ENCODE measurements at regions not wholly inside any gene's neighbourhood (a gene's known extent, or its start where the extent isn't known, plus 50 kb on each side); places are given as distances from the start of the nearest gene placed in this dataset.
"Not testable (repeated sequence)": the region's sequence is repeated elsewhere in the genome, so short reads cannot be mapped to it uniquely, and the experiment has no call there.

DNA sequence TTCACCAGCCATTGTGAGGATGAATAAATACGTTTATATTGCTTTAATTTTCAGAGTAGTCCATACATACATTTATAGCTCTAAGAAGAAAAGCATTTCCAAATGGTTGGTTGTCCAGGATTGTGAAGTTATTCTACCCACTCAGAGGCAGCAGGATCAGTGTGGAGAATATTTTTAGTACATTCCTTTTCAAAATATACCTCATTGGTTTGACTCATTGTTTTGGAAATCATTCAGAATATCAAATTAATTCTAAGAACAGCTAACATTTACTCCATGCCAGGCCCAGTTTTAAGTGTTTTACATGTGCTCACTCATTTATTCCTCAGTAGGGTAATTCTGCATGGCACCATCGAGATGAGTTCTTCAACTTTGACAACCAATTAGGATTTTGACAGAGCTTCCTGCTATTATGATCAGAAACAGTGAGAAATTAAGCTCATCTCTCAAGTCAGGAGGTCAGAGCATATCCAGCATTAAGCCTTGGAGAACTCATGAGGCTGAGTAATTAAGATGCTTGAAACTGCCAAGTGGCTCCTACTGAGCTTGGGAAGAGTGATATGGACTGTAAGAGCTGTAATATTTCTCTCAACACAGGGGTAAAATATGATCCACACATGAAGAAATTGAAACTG is 153.3 kb upstream of the CLEC14A start:
- no peak for DNase-seq

DNA sequence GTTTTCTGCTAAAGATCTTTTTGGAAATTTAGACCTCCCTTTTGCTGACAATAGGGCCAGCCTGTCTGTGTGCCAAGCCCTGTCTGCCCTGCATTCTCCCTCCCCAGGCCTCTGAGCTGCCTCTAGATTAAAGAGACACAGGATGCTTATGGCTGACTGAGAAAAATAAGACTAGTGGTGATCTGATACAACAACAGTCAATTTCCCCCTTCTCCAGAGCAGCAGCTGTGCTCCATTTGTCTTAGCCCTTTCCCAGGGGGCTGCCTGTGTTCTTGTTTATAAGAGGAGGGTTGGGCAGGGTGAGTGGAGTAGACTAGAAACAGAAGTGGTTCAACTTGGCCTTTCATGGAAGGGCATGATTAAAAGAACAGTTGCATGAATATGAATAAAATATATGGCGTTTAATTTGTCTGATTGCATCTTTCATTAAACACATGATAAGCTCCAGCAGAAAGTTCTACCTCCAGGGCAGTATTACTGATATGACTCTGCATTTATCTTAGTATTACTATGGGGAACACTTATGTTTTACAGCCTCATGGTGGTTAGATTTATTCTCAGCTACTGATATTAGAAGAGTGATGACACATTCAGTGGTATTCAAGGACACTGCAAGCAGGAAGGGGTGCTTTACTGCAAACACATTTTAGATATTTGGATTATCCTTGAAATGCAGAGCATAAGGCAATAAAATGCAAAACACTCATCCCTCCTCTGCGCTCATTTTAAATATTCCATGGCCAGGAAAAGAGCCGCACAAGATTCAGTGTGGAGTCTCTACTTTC is 150.2 kb upstream of the CLEC14A start:
- no peak for DNase-seq

DNA sequence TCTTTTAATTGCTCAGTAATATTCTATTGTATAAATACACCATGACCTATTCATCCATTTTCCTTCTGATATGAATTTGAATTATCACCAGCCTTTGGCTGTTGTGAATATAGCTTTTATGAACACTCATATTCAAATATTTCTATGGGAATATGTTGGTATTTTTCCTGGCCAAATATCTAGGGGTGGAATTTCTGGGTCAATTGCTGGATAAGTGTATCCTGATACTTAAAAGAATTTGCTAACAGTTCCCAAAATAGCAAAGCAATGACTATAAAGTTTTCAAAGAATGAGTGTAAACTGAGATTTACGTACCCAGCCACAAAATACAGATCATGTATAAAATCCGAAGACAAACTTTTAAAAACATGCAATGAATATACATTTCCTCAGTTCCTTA is 148.7 kb upstream of the CLEC14A start:
- DNase-seq = no peak

DNA sequence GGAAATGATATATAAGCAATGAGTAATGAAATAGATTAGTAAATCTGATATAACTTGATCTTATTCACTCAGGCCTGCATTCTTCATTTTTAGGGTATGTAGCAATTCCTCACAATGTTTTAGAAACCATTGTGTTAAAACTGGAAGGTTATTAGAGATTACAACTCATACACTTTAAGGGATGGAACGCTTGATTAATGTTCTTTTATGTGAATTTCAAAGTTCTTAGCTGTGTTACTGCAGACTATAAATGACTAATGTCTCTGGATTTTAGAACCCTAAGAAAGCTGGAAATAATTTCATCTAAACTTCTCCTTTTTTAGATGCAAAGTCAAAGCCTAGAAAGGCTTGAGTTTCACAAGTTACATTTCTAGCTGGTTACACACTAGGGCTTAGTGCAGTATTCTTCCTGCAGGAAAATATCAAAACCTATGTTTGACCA is 148.2 kb upstream of the CLEC14A start:
- DNase-seq = no peak

DNA sequence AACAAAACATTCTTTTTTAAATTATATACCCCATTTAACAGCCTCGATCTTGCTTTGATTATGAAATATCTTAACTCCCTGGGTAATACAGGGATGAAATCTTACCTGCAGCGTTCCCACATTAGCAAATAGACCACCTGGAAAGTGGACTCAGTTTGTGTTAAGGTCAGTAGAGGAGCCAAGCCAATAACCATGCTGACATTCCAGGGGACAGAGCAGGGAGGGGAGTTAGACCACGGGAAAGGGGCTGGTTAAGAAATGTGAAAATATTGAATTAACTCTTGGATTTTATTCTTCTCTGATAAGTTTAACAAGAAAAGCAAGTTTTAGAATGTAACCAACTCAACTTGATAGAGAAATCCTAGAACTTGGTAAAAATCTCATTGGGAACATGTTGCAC is 144.9 kb upstream of the CLEC14A start:
- DNase-seq = no peak

DNA sequence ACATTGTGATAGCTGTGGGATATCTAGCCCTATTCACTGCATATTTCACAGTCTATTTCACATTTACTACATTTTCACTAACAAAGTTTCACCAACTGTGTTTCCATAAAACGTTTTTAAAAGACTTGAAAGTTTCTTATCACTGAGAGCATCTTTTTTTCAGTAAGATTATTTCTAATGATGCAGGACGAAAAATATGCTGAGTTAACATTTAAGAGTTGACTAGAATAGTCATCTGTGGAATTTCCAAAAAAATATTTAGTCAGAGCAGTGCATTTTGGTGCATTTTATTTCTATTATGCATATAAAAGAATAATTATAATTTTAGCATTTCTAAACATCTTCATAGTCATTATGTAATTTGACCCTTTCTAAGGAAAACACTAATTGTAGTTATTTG is 143.8 kb upstream of the CLEC14A start:
- DNase-seq = no peak

DNA sequence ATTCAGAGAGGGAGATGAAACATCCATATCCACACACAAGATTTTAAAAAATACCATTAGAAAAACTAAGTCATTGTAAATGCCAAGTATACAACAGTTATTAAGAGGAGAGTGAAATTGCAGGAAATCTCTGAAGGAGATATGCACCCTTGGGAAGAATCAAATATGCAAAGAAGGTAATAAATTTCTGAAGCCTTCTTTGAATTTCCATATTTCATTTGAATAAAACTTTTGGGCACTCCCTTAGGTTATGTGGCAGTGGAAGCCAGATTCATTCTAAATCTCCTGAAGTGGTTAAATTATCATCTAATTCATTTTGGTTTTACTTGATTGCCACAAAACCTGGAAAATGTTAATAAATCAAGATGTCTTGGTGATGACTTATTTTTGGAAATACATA is 138.9 kb upstream of the CLEC14A start:
- no peak for DNase-seq

DNA sequence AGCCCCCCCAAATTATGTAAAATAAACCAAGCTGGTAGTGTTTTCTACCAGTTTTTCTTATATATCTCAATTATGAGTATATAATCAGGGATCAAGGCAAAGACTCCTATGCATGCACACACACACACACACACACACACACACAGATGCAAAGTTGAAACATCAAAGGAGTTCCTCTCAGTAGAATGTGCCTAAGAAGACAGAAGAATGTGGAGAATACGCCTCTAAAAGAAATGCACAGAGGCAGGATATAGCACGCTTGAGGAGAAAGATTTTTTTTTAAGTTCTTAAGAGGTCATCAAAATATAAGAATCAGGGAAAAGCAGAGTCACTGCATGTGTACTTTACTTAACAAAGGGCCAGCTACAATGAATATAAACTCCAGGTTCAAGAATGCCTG is 138.2 kb upstream of the CLEC14A start:
- no peak for DNase-seq

DNA sequence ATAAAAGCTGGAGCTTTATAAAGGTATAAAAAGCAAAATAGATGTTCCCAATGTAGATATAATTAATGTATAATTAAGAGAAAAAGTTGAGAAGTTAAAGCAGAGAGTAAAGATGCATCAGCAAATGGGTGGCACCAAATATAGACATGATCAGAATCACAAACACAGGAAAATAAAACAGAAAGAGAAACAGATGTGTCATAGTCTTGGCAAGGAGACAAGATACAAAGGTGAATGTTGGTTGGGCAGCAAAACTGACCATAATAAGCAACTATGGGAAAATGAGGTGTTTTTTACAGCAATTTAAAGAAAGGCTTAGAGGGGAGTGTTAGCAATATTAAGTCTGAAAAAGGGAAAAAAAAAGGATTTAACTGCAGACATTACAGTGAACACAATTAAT is 135.4 kb upstream of the CLEC14A start:
- no peak for DNase-seq

DNA sequence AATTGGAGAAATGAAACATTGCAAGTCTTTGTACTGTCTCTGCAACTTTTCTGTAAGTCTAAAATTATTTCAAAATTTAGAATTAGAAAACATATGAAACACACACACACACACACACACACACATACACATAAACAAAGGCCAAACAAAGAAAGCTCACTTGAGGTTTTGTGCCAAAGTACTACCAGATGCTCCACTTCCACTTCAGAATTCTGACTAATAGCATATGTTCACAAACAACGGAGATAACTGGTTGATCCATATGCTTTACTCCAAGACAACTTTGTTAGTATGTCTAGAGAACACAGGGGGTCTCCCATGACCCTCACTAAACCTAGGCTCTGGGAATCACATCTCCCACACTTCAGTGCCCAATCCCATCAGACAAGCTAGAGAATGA is 133.8 kb upstream of the CLEC14A start:
- DNase-seq = peak in 1 of 2 donors; percentile 16

DNA sequence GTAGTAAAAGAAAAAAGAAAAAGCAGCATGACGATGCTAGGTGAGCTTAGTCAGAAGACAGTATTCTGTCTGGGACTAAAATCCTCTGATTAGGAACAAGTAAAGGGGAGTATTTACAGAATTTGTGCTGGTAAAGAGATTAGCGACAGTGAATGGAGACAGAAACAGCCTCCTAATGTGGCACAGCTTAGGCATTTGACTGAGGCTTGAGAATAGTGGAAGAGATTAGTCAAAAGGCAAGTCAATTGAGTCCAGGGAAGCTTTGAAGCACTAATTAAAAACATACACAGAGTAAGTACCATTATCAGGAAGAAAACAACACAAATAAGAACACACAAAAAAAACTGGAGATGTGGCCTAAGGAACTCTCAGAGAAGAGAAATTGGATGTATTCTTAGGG is 131.9 kb upstream of the CLEC14A start:
- DNase-seq = no peak

DNA sequence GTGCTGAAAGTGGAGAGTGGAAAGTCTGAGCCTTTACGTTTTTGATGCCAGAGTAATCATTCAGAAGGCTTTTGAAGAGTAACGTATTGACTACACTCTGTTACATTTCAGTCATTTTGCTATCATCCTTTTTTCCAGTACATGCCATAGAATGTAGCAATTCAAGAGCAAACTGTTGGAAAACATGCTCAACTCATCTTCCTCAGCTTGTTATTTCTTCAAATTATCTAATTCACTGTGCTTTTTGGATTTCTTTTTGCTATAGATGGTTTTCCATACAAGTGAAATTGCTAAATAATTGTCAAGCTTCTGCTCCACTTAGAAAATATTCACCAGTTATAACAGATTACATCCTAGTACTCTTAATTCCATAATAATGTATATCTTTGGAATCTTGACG is 129.9 kb upstream of the CLEC14A start:
- peak; percentile 50 for DNase-seq

DNA sequence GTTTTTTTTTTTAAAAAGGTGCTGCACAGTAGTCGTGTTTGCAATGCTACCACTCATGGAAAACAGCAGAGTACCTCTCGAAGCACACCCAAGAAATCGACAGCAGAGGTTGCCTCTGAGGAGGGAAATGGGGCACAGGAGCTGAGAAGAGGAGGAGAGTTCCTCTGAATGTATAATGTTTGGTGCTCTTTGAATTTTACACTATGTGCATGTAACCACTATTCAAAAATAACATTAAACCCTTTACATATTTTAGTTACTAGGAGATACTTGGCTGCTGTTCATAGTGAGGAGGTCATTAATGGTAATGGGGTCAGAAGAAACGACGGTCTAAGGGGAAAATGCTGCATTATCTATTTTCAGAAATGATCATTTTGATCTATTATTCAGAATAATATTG is 129.4 kb upstream of the CLEC14A start:
- no peak for DNase-seq

DNA sequence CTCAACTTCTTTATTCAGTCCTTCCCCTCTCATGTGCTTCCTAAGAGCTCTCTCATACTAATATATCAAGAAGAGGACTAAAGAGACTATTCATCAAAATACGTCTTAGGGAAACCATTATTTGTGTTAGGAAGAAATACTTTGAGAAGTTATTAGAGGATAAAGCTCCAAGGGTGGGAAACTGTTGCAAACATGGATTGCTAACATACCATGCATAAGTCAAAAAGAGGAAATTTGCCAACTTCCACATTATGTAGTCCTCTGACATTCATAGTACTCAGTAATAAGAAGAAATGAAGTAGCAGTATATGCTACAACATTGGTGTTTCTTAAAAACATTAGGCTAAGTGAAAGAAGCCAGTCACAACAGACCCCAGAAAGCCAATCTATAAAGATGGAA is 128.8 kb upstream of the CLEC14A start:
- DNase-seq = no peak

DNA sequence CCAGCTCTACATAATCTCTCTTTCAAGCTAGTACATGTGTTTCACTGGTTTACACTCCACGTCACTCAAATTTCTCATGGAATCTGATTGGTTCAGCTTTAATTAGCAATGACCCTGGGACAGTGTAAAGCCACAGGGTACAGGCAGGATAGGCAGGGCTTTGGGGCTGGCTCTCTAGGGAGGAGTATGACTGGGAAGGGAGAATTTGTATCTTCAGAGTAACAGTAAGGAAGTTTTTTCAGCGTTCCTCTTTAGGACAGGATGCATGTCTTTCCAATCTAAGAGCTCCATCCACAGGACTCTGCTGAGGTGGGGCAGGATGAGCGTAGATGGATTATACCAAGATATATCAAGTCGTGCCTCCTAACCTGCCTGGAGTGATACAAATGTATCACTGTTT is 112.0 kb upstream of the CLEC14A start:
- DNase-seq = no peak

DNA sequence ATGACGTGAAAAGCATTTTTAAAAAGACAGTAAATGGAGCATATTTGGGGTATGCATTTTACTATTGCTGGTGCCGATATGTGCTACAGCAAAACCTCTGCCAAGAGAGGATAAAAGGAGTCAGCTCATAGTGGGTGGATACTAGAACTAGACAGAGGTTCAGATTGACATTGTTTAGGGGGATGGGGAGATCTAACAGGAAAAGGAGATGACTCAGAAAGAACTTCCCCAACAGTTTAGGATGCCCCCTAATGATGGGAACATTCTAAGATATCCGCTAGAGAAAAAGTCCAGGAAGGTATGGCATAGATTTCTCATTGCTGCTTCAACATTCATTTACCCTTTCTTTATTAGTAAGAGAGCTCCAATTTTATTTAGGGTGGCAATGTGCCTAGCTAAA is 110.5 kb upstream of the CLEC14A start:
- no peak for DNase-seq

DNA sequence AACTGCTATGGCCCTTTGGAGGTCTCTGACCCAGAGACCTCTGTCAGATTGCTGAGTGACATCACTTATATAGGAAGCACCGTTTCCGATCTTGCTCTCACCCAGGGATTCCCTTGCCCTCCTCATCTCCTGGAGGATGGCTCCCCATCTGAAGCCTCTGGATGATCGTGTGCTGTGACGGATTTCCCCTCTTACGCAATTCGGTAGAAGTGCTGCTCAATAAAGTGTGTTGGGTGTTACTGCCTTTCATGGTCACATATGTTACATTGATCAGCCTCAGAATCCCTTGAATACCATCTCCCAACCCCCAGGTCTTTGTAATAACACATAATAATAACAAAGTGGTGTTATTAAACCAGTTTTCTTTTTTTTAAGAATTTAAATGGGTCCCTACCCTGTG is 107.3 kb upstream of the CLEC14A start:
- no peak for DNase-seq

DNA sequence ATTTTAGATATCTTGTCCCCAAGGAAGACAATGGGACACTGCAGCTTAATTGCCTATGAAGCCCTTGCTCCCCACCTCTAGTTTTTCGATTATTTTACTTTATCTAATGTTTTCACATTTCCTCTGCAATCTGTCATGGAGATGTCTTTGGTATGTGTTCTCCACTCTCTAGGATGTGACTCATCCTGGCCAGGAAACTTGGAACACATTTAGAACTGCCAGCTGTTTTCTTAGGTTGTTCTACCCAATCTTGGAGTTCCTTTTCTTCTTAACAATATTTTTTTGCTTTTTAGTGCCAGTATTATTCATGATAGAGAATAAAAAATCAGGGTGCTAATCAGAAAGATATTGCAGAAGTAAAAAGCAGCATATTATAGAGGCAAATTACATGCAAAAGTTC is 101.7 kb upstream of the CLEC14A start:
- no peak for DNase-seq

DNA sequence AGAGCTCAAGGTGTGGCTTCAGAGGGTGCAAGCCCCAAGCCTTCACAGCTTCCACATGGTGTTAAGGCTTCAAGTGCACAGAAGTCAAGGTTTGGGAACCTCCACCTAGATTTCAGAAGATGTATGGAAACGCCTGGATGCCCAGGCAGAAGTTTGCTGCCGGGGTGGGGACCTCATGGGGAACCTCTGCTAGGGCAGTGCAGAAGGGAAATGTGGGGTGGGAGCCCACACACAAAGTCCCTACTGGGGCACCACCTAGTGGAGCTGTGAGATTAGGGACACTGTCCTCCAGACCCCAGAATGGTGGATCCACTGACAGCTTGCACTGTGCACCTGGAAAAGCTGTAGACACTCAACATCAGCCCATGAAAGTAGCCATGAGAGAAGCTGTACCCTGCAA is 99.6 kb upstream of the CLEC14A start:
- DNase-seq = not testable (repeated sequence)

DNA sequence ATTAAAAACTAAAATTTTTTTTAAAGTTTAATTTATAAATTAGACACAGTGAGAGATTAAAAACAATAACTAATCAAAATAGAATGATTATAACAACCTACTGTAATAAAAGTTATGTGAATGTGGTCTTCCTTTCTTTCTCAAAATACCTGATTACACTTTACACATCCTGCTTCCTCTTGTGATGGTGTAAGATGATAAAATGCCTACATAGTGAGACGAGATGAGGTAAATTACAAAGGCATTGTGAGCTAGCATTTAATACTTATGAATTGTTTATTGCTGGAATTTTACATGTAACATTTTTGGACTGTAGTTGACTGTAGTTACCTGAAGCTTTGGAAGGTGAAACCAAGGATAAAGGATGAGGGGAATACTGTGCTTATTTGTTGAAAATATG is 94.2 kb upstream of the CLEC14A start:
- DNase-seq = no peak

DNA sequence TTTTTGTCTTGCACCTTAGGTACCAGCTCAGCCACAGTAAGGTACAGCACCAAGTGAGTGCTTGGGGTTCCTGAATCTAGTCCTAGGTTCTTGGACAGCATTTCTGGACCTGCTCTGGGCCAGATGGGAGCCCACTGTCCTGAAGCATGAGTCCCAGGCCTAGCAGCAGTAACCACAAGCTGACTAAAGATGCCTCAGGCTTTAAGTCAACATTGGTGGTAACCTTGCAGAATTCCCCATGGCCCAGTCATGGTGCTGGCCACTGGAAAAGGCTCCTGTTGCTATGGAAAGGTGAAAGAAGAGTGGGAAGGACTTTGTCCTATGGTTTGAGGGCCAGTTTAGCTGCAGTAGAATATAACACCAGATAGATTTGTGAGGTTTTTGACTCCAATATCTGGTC is 86.9 kb upstream of the CLEC14A start:
- no peak for DNase-seq

DNA sequence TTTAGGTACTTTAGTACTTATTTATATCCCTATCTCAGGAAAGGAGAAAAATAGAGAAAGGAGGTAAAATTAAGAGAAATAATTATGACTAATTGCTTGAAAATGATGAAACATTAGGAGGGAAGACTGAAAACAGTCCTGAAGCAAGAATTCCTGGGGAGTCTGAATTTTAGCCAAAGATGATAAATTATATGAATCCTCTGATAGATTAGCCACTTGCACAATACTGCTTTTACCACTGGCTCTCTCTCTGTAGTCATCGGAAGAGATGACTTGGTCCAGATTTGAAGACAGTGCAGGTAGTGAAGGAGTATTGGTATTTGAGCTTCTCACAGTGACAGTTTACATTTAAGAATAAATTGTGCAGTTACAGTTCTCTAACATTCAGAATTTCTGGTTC is 83.8 kb upstream of the CLEC14A start:
- DNase-seq = no peak

DNA sequence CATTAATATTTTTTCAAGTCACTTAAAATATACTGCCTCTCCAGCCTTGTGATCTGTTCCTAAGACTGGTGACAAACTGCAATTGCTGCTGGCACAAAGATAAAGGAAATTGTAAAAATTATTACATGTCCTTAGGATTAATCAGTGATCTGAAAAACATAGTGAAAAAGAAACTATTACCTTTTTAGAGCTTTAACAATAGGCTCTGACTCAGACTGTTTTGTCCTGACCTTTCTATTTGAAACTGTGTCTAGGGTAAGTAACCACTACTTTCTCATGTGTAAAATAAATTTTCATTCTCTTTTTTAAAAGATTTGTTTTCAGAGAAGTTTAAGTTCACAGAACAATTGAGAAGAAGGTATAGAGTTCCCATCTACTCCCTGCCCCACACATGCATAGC is 80.4 kb upstream of the CLEC14A start:
- no peak for DNase-seq

DNA sequence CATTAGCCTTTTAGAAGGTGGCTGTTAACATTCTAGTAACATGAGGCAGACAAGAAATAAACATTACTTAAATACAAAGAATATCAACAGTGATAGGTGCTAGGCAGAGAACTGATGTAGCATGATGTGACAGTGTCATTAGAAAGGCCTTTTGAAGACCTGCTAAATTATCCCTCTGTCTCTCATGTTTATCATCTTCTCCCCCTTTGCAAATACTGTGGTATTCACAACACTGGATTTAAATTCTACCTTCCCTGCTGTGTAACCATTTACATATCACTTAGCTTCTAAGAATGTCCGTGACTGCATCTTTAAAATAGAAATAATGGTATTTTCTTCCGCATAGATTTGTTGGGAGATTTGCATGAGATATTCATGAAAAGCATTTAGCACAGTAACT is 74.4 kb upstream of the CLEC14A start:
- DNase-seq = no peak
